Liver (tissue), 7 donors: ENCODE measurements at regions not wholly inside any gene's neighbourhood (a gene's known extent, or its start where the extent isn't known, plus 50 kb on each side); places are given as distances from the start of the nearest gene placed in this dataset.

Experiments
- DNase-seq: peaks from one replicate; pipeline ENCODE4 v3.0.0-alpha.2; 2017; ENCODE audit warnings: low spot score
- H3K27ac ChIP-seq, 2 donors: one replicate each; pipeline ENCODE4 v1.7.0; 2013; ENCODE audit warnings: inconsistent platforms in 2 of 2, low read length in 2 of 2, control low read depth in 1 of 2, low read depth in 1 of 2, mild to moderate bottlenecking in 1 of 2
- H3K27me3 ChIP-seq, 4 donors: one replicate each; pipeline versions ENCODE4 v1.6.1 to v1.7.0; 2013; ENCODE audit warnings: low read length in 3 of 4, inconsistent platforms in 1 of 4, mild to moderate bottlenecking in 1 of 4, moderate library complexity in 1 of 4; ENCODE audit not compliant: control insufficient read depth in 4 of 4, insufficient read depth in 4 of 4
- H3K36me3 ChIP-seq, 4 donors: one replicate each; pipeline versions ENCODE4 v1.6.1 to v1.7.0; 2013; ENCODE audit warnings: low read length in 3 of 4, mild to moderate bottlenecking in 3 of 4, low read depth in 1 of 4, moderate library complexity in 1 of 4; ENCODE audit not compliant: control insufficient read depth in 4 of 4, insufficient read depth in 3 of 4
- H3K4me1 ChIP-seq, 4 donors: one replicate each; pipeline versions ENCODE4 v1.6.1 to v1.7.0; 2013; ENCODE audit warnings: low read length in 3 of 4, mild to moderate bottlenecking in 3 of 4, moderate library complexity in 1 of 4; ENCODE audit not compliant: control insufficient read depth in 4 of 4, insufficient read depth in 4 of 4
- H3K4me3 ChIP-seq, 3 donors: one replicate each; pipeline versions ENCODE4 v1.6.1 to v1.7.0; 2013; ENCODE audit warnings: low read length in 3 of 3, control low read depth in 1 of 3, low read depth in 1 of 3, mild to moderate bottlenecking in 1 of 3
- H3K9ac ChIP-seq, 2 donors: one replicate each; pipeline ENCODE4 v1.7.0; 2013; ENCODE audit warnings: low read length in 2 of 2, mild to moderate bottlenecking in 2 of 2, moderate library complexity in 2 of 2, control low read depth in 1 of 2, low read depth in 1 of 2
- H3K9me3 ChIP-seq, 4 donors: one replicate each; pipeline versions ENCODE4 v1.6.1 to v1.7.0; 2013; ENCODE audit warnings: low read length in 3 of 4; ENCODE audit not compliant: control insufficient read depth in 4 of 4
- EGR1 ChIP-seq, 2 donors: IDR thresholded peaks; 2 replicates each; pipeline ENCODE4 v1.6.1; 2016 to 2018; ENCODE audit warnings: antibody characterized with exemption in 2 of 2, low read depth in 2 of 2
- FOXA1 ChIP-seq: IDR thresholded peaks from 2 replicates; pipeline ENCODE4 v1.6.1; 2016; ENCODE audit warnings: antibody characterized with exemption
- FOXA2 ChIP-seq: IDR thresholded peaks from 2 replicates; pipeline ENCODE4 v1.6.1; 2016; ENCODE audit warnings: antibody characterized with exemption
- GABPA ChIP-seq, 2 donors: IDR thresholded peaks in 1 of 2; conservative IDR thresholded peaks in 1 of 2; 2 replicates each; pipeline ENCODE4 v1.6.1; 2016; ENCODE audit warnings: antibody characterized with exemption in 2 of 2, mild to moderate bottlenecking in 1 of 2, moderate library complexity in 1 of 2
- HNF4A ChIP-seq, 2 donors: conservative IDR thresholded peaks; 2 replicates each; pipeline ENCODE4 v1.6.1; 2016; ENCODE audit warnings: antibody characterized with exemption in 2 of 2, mild to moderate bottlenecking in 2 of 2
- HNF4G ChIP-seq: IDR thresholded peaks from 2 replicates; pipeline ENCODE4 v1.6.1; 2016; ENCODE audit warnings: antibody characterized with exemption
- JUND ChIP-seq, 2 donors: IDR thresholded peaks; 2 replicates each; pipeline ENCODE4 v1.6.1; 2016; ENCODE audit warnings: antibody characterized with exemption in 2 of 2
- NR2F2 ChIP-seq: IDR thresholded peaks from 2 replicates; pipeline ENCODE4 v1.6.1; 2016; ENCODE audit warnings: antibody characterized with exemption
- RAD21 ChIP-seq, 2 donors: IDR thresholded peaks; 2 replicates each; pipeline ENCODE4 v1.6.1; 2016; ENCODE audit warnings: antibody characterized with exemption in 2 of 2, mild to moderate bottlenecking in 2 of 2
- RXRA ChIP-seq, 2 donors: IDR thresholded peaks; 2 replicates each; pipeline ENCODE4 v1.6.1; 2017 to 2018; ENCODE audit warnings: antibody characterized with exemption in 2 of 2, mild to moderate bottlenecking in 1 of 2
- SP1 ChIP-seq: IDR thresholded peaks from 2 replicates; pipeline ENCODE4 v1.6.1; 2018; ENCODE audit warnings: antibody characterized with exemption, mild to moderate bottlenecking
- YY1 ChIP-seq: IDR thresholded peaks from 2 replicates; pipeline ENCODE4 v1.6.1; 2016; ENCODE audit warnings: antibody characterized with exemption, mild to moderate bottlenecking
- WGBS: extraction: QIAGEN DNeasy Blood & Tissue Kit; methylation state at CpG from one replicate; pipeline ENCODE4 v1.1.7; 2013; 5-methylcytosine and 5-hydroxymethylcytosine counted together
- TF ChIP-seq, protein P1 (sequence below): IDR thresholded peaks from 2 replicates; pipeline ENCODE4 v1.6.1; 2016; ENCODE audit warnings: antibody characterized with exemption
- TF ChIP-seq, protein P2 (sequence below): IDR thresholded peaks from 2 replicates; pipeline ENCODE4 v1.6.1; 2016; ENCODE audit warnings: antibody characterized with exemption
- TF ChIP-seq, protein P3 (sequence below): IDR thresholded peaks from 2 replicates; pipeline ENCODE4 v1.6.1; 2016; ENCODE audit warnings: antibody characterized with exemption
- TF ChIP-seq, protein P4 (sequence below): IDR thresholded peaks from 2 replicates; pipeline ENCODE4 v1.6.1; 2016; ENCODE audit warnings: antibody characterized with exemption, mild to moderate bottlenecking
- donor health status: healthy.
- donor health status: healthy.
- donor health status: healthy.
- donor health status: healthy.

DNA sequence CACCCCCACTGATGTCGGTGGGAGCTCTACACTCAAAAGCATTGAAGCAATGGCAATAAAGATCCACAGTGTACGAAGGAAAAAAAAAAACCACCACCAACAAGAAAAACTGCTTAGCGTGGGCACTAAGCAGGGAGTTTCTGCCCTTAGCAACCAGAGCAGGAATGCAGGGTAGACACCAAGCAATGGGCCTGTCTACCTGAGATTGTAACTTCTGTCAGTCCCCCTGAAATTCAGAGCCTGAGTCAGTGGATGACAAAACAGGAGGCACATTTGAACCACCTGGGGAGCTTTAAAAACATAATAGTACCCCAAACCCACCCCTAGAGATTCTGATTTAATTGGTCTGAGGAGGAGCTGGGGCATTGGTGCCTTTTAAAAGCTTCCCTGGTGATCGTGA is 275.2 kb downstream of the SATB1 start:
- WGBS, result 80% methylated on average over 4 of the region's 4 CpGs
- DNase-seq, result no peak
- Histone ChIP-seq H3K9ac (no peak overlapping the region), H3K36me3 (no peaks in the 10 kb centered on the region), H3K27me3 (peaks cover 0 to 5% (median 0%) of the 10 kb centered on the region in 4 donors), H3K9me3 (no peaks in the 10 kb centered on the region), H3K27ac (no peak overlapping the region), H3K4me3 (no peak overlapping the region), H3K4me1 (no peaks in the 10 kb centered on the region)
- TF ChIP-seq, protein P1, sequence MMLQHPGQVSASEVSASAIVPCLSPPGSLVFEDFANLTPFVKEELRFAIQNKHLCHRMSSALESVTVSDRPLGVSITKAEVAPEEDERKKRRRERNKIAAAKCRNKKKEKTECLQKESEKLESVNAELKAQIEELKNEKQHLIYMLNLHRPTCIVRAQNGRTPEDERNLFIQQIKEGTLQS, result no peak
- no peak for TF ChIP-seq SP1
- TF ChIP-seq, protein P2, sequence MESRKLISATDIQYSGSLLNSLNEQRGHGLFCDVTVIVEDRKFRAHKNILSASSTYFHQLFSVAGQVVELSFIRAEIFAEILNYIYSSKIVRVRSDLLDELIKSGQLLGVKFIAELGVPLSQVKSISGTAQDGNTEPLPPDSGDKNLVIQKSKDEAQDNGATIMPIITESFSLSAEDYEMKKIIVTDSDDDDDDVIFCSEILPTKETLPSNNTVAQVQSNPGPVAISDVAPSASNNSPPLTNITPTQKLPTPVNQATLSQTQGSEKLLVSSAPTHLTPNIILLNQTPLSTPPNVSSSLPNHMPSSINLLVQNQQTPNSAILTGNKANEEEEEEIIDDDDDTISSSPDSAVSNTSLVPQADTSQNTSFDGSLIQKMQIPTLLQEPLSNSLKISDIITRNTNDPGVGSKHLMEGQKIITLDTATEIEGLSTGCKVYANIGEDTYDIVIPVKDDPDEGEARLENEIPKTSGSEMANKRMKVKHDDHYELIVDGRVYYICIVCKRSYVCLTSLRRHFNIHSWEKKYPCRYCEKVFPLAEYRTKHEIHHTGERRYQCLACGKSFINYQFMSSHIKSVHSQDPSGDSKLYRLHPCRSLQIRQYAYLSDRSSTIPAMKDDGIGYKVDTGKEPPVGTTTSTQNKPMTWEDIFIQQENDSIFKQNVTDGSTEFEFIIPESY, result no peak
- no peak for TF ChIP-seq RXRA (IDR thresholded peaks at IDR 0.05)
- no peak for TF ChIP-seq FOXA1
- TF ChIP-seq EGR1 (IDR thresholded peaks at IDR 0.05; ENCODE audit: low read depth in 2 of 2), result no peak
- no peak for TF ChIP-seq NR2F2
- no peak for TF ChIP-seq JUND (IDR thresholded peaks at IDR 0.05)

DNA sequence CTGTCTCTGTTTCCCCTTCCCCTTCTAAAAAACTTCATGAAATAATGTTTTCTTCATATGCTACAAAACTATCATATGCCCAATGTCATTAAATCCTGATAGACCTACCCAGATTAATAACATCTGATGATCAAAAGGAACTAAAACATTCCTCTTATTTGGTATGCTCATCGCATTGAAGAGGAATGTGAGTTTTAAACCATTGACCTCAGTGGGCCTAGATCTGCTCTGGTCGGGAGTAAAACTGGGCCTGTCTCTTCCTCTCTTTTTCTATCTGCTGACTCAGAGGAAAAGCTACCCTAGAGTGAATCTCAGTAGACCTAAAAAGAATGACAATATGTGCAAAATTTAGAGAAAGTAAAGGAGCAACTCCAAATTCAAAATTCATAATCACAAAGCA is 275.8 kb downstream of the SATB1 start:
- 74% methylated on average over 2 of the region's 2 CpGs for WGBS
- Histone ChIP-seq H3K36me3 (no peaks in the 10 kb centered on the region), H3K4me1 (no peaks in the 10 kb centered on the region), H3K27ac (no peak overlapping the region), H3K9ac (no peak overlapping the region), H3K27me3 (peaks cover 0 to 5% (median 0%) of the 10 kb centered on the region in 4 donors), H3K4me3 (no peak overlapping the region), H3K9me3 (no peaks in the 10 kb centered on the region)
- TF ChIP-seq, protein P1, result no peak
- TF ChIP-seq FOXA2, result no peak
- no peak for DNase-seq

DNA sequence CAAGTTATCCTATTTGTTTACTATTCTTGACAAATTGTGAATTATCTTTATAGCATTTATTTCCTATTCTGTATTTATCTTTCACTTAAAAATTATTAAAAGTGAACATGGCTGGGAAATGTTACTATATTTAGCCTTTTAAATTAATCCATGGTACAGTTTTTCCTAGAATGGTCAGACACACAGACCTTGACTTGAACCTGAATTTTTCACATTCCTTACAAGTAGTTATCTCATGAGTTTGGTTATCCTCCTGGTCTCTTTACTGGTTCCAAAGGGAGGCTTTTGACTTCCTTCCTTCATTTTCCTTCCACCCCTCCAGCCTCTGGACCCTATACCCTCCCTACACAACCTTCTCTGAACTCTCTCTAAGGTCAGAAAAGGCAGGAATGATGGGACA is 280.6 kb downstream of the SATB1 start:
- no peak overlapping the region for H3K4me3 ChIP-seq
- no peaks in the 10 kb centered on the region for H3K4me1 ChIP-seq
- H3K9me3 ChIP-seq, result no peaks in the 10 kb centered on the region
- DNase-seq, result no peak
- H3K27me3 ChIP-seq, result no peaks in the 10 kb centered on the region
- no peak overlapping the region for H3K27ac ChIP-seq
- no peaks in the 10 kb centered on the region for H3K36me3 ChIP-seq
- H3K9ac ChIP-seq, result no peak overlapping the region
- TF ChIP-seq HNF4G (no peak), YY1 (no peak), NR2F2 (no peak), FOXA2 (no peak), HNF4A (conservative IDR thresholded peaks at IDR 0.05) (no peak), RAD21 (IDR thresholded peaks at IDR 0.05) (no peak), RXRA (IDR thresholded peaks at IDR 0.05) (no peak), GABPA (IDR thresholded peaks at IDR 0.05 in 1 of 2, conservative IDR thresholded peaks at IDR 0.05 in 1 of 2) (no peak)
- TF ChIP-seq, protein P3, sequence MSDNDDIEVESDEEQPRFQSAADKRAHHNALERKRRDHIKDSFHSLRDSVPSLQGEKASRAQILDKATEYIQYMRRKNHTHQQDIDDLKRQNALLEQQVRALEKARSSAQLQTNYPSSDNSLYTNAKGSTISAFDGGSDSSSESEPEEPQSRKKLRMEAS, result no peak
- TF ChIP-seq, protein P4, sequence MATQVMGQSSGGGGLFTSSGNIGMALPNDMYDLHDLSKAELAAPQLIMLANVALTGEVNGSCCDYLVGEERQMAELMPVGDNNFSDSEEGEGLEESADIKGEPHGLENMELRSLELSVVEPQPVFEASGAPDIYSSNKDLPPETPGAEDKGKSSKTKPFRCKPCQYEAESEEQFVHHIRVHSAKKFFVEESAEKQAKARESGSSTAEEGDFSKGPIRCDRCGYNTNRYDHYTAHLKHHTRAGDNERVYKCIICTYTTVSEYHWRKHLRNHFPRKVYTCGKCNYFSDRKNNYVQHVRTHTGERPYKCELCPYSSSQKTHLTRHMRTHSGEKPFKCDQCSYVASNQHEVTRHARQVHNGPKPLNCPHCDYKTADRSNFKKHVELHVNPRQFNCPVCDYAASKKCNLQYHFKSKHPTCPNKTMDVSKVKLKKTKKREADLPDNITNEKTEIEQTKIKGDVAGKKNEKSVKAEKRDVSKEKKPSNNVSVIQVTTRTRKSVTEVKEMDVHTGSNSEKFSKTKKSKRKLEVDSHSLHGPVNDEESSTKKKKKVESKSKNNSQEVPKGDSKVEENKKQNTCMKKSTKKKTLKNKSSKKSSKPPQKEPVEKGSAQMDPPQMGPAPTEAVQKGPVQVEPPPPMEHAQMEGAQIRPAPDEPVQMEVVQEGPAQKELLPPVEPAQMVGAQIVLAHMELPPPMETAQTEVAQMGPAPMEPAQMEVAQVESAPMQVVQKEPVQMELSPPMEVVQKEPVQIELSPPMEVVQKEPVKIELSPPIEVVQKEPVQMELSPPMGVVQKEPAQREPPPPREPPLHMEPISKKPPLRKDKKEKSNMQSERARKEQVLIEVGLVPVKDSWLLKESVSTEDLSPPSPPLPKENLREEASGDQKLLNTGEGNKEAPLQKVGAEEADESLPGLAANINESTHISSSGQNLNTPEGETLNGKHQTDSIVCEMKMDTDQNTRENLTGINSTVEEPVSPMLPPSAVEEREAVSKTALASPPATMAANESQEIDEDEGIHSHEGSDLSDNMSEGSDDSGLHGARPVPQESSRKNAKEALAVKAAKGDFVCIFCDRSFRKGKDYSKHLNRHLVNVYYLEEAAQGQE, result no peak
- TF ChIP-seq, protein P1, result no peak
- TF ChIP-seq, protein P2, result no peak
